IPS-15b (cell line): ENCODE measurements at regions not wholly inside any gene's neighbourhood (a gene's known extent, or its start where the extent isn't known, plus 50 kb on each side); places are given as distances from the start of the nearest gene placed in this dataset.

ENCODE experiments used
- H3K27me3 ChIP-seq: one replicate; pipeline ENCODE4 v1.6.1; 2013; ENCODE audit warnings: low read length; ENCODE audit not compliant: control insufficient read depth, insufficient read depth
- H3K36me3 ChIP-seq: one replicate; pipeline ENCODE4 v1.6.1; 2013; ENCODE audit warnings: low read length; ENCODE audit not compliant: control insufficient read depth, insufficient read depth
- H3K4me1 ChIP-seq: one replicate; pipeline ENCODE4 v1.6.1; 2013; ENCODE audit warnings: mild to moderate bottlenecking, low read length; ENCODE audit not compliant: control insufficient read depth, insufficient read depth
- H3K4me3 ChIP-seq: one replicate; pipeline ENCODE4 v1.5.1; 2013; ENCODE audit warnings: low read depth, low read length
- H3K9ac ChIP-seq: one replicate; pipeline ENCODE4 v1.6.1; 2013; ENCODE audit warnings: low read depth, mild to moderate bottlenecking, low read length
- H3K9me3 ChIP-seq: one replicate; pipeline ENCODE4 v1.6.1; 2013; ENCODE audit warnings: mild to moderate bottlenecking, low read length; ENCODE audit not compliant: control insufficient read depth, insufficient read depth

- no peak overlapping the region for H3K9ac ChIP-seq
These were observed 358.0 kb downstream of the DAD1 start for GRCh38 chr14:22231018-22231417.

GRCh38 chr14:22230517-22230916 is 358.5 kb downstream of the DAD1 start:
- no peak overlapping the region for H3K9ac ChIP-seq
- H3K9me3 ChIP-seq, result peaks cover 11% of the 10 kb centered on the region
- H3K4me1 ChIP-seq, result no peaks in the 10 kb centered on the region
- no peaks in the 10 kb centered on the region for H3K27me3 ChIP-seq
- no peak overlapping the region for H3K4me3 ChIP-seq
- H3K36me3 ChIP-seq, result no peaks in the 10 kb centered on the region

More at GRCh38 chr14:22231018-22231417, 358.0 kb downstream of the DAD1 start:
- Histone ChIP-seq H3K27me3 (no peaks in the 10 kb centered on the region), H3K4me1 (no peaks in the 10 kb centered on the region), H3K4me3 (no peak overlapping the region), H3K36me3 (no peaks in the 10 kb centered on the region), H3K9me3 (peaks cover 11% of the 10 kb centered on the region)

- H3K4me3 ChIP-seq, result no peak overlapping the region
- H3K27me3 ChIP-seq, result no peaks in the 10 kb centered on the region
- H3K9ac ChIP-seq, result no peak overlapping the region
- H3K36me3 ChIP-seq, result no peaks in the 10 kb centered on the region
- H3K9me3 ChIP-seq, result peaks cover 8% of the 10 kb centered on the region
- no peaks in the 10 kb centered on the region for H3K4me1 ChIP-seq
These were observed 361.9 kb downstream of the DAD1 start for GRCh38 chr14:22227084-22227483.

- Histone ChIP-seq H3K9me3 (peaks cover under 1% of the 10 kb centered on the region), H3K27me3 (no peaks in the 10 kb centered on the region), H3K36me3 (no peaks in the 10 kb centered on the region), H3K4me1 (no peaks in the 10 kb centered on the region), H3K4me3 (no peak overlapping the region), H3K9ac (no peak overlapping the region)
These were observed 362.6 kb downstream of the DAD1 start for GRCh38 chr14:22226381-22226780.

GRCh38 chr14:22225516-22226140 is 363.4 kb downstream of the DAD1 start:
- Histone ChIP-seq H3K4me3 (no peak overlapping the region), H3K9ac (no peak overlapping the region), H3K27me3 (no peaks in the 10 kb centered on the region), H3K9me3 (peaks cover 3% of the 10 kb centered on the region), H3K4me1 (no peaks in the 10 kb centered on the region), H3K36me3 (no peaks in the 10 kb centered on the region)

- H3K4me1 ChIP-seq, result no peaks in the 10 kb centered on the region
- no peaks in the 10 kb centered on the region for H3K36me3 ChIP-seq
- no peak overlapping the region for H3K9ac ChIP-seq
- H3K9me3 ChIP-seq, result peaks cover 8% of the 10 kb centered on the region
- no peak overlapping the region for H3K4me3 ChIP-seq
- no peaks in the 10 kb centered on the region for H3K27me3 ChIP-seq
These were observed 367.5 kb downstream of the DAD1 start for GRCh38 chr14:22221508-22221907.

- H3K9me3 ChIP-seq, result peaks cover 8% of the 10 kb centered on the region
- H3K27me3 ChIP-seq, result no peaks in the 10 kb centered on the region
- no peak overlapping the region for H3K9ac ChIP-seq
- H3K36me3 ChIP-seq, result no peaks in the 10 kb centered on the region
- no peaks in the 10 kb centered on the region for H3K4me1 ChIP-seq
- H3K4me3 ChIP-seq, result no peak overlapping the region
These were observed 368.6 kb downstream of the DAD1 start for GRCh38 chr14:22220427-22220826.

- H3K36me3 ChIP-seq, result no peaks in the 10 kb centered on the region
- no peaks in the 10 kb centered on the region for H3K27me3 ChIP-seq
- H3K4me1 ChIP-seq, result no peaks in the 10 kb centered on the region
These were observed 370.3 kb downstream of the DAD1 start for GRCh38 chr14:22218728-22219127.

GRCh38 chr14:22213120-22213519 is 375.9 kb downstream of the DAD1 start:
- no peaks in the 10 kb centered on the region for H3K9me3 ChIP-seq

More at GRCh38 chr14:22218728-22219127, 370.3 kb downstream of the DAD1 start:
- H3K4me3 ChIP-seq, result no peak overlapping the region
- H3K9me3 ChIP-seq, result peaks cover 8% of the 10 kb centered on the region
- H3K9ac ChIP-seq, result no peak overlapping the region

GRCh38 chr14:22210906-22211305 is 378.1 kb downstream of the DAD1 start:
- no peaks in the 10 kb centered on the region for H3K9me3 ChIP-seq
- no peaks in the 10 kb centered on the region for H3K36me3 ChIP-seq
- H3K4me3 ChIP-seq, result no peak overlapping the region

More at GRCh38 chr14:22213120-22213519, 375.9 kb downstream of the DAD1 start:
- H3K36me3 ChIP-seq, result no peaks in the 10 kb centered on the region
- no peaks in the 10 kb centered on the region for H3K4me1 ChIP-seq
- H3K9ac ChIP-seq, result no peak overlapping the region
- no peak overlapping the region for H3K4me3 ChIP-seq
- no peaks in the 10 kb centered on the region for H3K27me3 ChIP-seq

GRCh38 chr14:22210026-22210425 is 379.0 kb downstream of the DAD1 start:
- Histone ChIP-seq H3K27me3 (no peaks in the 10 kb centered on the region), H3K36me3 (no peaks in the 10 kb centered on the region), H3K9me3 (no peaks in the 10 kb centered on the region), H3K9ac (no peak overlapping the region), H3K4me3 (no peak overlapping the region), H3K4me1 (no peaks in the 10 kb centered on the region)

More at GRCh38 chr14:22210906-22211305, 378.1 kb downstream of the DAD1 start:
- H3K27me3 ChIP-seq, result no peaks in the 10 kb centered on the region
- H3K4me1 ChIP-seq, result no peaks in the 10 kb centered on the region
- no peak overlapping the region for H3K9ac ChIP-seq

GRCh38 chr14:22203036-22203435 is 386.0 kb downstream of the DAD1 start:
- Histone ChIP-seq H3K4me3 (no peak overlapping the region), H3K36me3 (no peaks in the 10 kb centered on the region), H3K4me1 (no peaks in the 10 kb centered on the region), H3K27me3 (no peaks in the 10 kb centered on the region), H3K9ac (no peak overlapping the region), H3K9me3 (peaks cover 2% of the 10 kb centered on the region)
